Liver (tissue), 8 donors: ENCODE measurements at regions not wholly inside any gene's neighbourhood (a gene's known extent, or its start where the extent isn't known, plus 50 kb on each side); places are given as distances from the start of the nearest gene placed in this dataset.

Source experiments
- DNase-seq: peaks from one replicate; pipeline ENCODE4 v3.0.0-alpha.2; 2017; ENCODE audit warnings: low spot score
- H3K27ac ChIP-seq, 2 donors: one replicate each; pipeline ENCODE4 v1.7.0; 2013; ENCODE audit warnings: inconsistent platforms in 2 of 2, low read length in 2 of 2, control low read depth in 1 of 2, low read depth in 1 of 2, mild to moderate bottlenecking in 1 of 2
- H3K27me3 ChIP-seq, 4 donors: one replicate each; pipeline versions ENCODE4 v1.6.1 to v1.7.0; 2013; ENCODE audit warnings: low read length in 3 of 4, inconsistent platforms in 1 of 4, mild to moderate bottlenecking in 1 of 4, moderate library complexity in 1 of 4; ENCODE audit not compliant: control insufficient read depth in 4 of 4, insufficient read depth in 4 of 4
- H3K36me3 ChIP-seq, 4 donors: one replicate each; pipeline versions ENCODE4 v1.6.1 to v1.7.0; 2013; ENCODE audit warnings: low read length in 3 of 4, mild to moderate bottlenecking in 3 of 4, low read depth in 1 of 4, moderate library complexity in 1 of 4; ENCODE audit not compliant: control insufficient read depth in 4 of 4, insufficient read depth in 3 of 4
- H3K4me1 ChIP-seq, 4 donors: one replicate each; pipeline versions ENCODE4 v1.6.1 to v1.7.0; 2013; ENCODE audit warnings: low read length in 3 of 4, mild to moderate bottlenecking in 3 of 4, moderate library complexity in 1 of 4; ENCODE audit not compliant: control insufficient read depth in 4 of 4, insufficient read depth in 4 of 4
- H3K4me3 ChIP-seq, 3 donors: one replicate each; pipeline versions ENCODE4 v1.6.1 to v1.7.0; 2013; ENCODE audit warnings: low read length in 3 of 3, control low read depth in 1 of 3, low read depth in 1 of 3, mild to moderate bottlenecking in 1 of 3
- H3K9ac ChIP-seq, 2 donors: one replicate each; pipeline ENCODE4 v1.7.0; 2013; ENCODE audit warnings: low read length in 2 of 2, mild to moderate bottlenecking in 2 of 2, moderate library complexity in 2 of 2, control low read depth in 1 of 2, low read depth in 1 of 2
- H3K9me3 ChIP-seq, 4 donors: one replicate each; pipeline versions ENCODE4 v1.6.1 to v1.7.0; 2013; ENCODE audit warnings: low read length in 3 of 4; ENCODE audit not compliant: control insufficient read depth in 4 of 4
- EGR1 ChIP-seq, 2 donors: IDR thresholded peaks; 2 replicates each; pipeline ENCODE4 v1.6.1; 2016 to 2018; ENCODE audit warnings: antibody characterized with exemption in 2 of 2, low read depth in 2 of 2
- FOXA2 ChIP-seq: IDR thresholded peaks from 2 replicates; pipeline ENCODE4 v1.6.1; 2016; ENCODE audit warnings: antibody characterized with exemption
- GABPA ChIP-seq, 2 donors: IDR thresholded peaks in 1 of 2; conservative IDR thresholded peaks in 1 of 2; 2 replicates each; pipeline ENCODE4 v1.6.1; 2016; ENCODE audit warnings: antibody characterized with exemption in 2 of 2, mild to moderate bottlenecking in 1 of 2, moderate library complexity in 1 of 2
- HNF4G ChIP-seq: IDR thresholded peaks from 2 replicates; pipeline ENCODE4 v1.6.1; 2016; ENCODE audit warnings: antibody characterized with exemption
- JUND ChIP-seq, 2 donors: IDR thresholded peaks; 2 replicates each; pipeline ENCODE4 v1.6.1; 2016; ENCODE audit warnings: antibody characterized with exemption in 2 of 2
- NR2F2 ChIP-seq: IDR thresholded peaks from 2 replicates; pipeline ENCODE4 v1.6.1; 2016; ENCODE audit warnings: antibody characterized with exemption
- RAD21 ChIP-seq, 2 donors: IDR thresholded peaks; 2 replicates each; pipeline ENCODE4 v1.6.1; 2016; ENCODE audit warnings: antibody characterized with exemption in 2 of 2, mild to moderate bottlenecking in 2 of 2
- RXRA ChIP-seq, 2 donors: IDR thresholded peaks; 2 replicates each; pipeline ENCODE4 v1.6.1; 2017 to 2018; ENCODE audit warnings: antibody characterized with exemption in 2 of 2, mild to moderate bottlenecking in 1 of 2
- SP1 ChIP-seq: IDR thresholded peaks from 2 replicates; pipeline ENCODE4 v1.6.1; 2018; ENCODE audit warnings: antibody characterized with exemption, mild to moderate bottlenecking
- TAF1 ChIP-seq: conservative IDR thresholded peaks from 2 replicates; pipeline ENCODE4 v1.6.1; 2016; ENCODE audit warnings: antibody characterized with exemption, mild to moderate bottlenecking
- YY1 ChIP-seq: IDR thresholded peaks from 2 replicates; pipeline ENCODE4 v1.6.1; 2016; ENCODE audit warnings: antibody characterized with exemption, mild to moderate bottlenecking
- ZBTB33 ChIP-seq: IDR thresholded peaks from 2 replicates; pipeline ENCODE4 v1.6.1; 2016; ENCODE audit warnings: antibody characterized with exemption
- WGBS: extraction: QIAGEN DNeasy Blood & Tissue Kit; methylation state at CpG from one replicate; pipeline ENCODE4 v1.1.7; 2013; 5-methylcytosine and 5-hydroxymethylcytosine counted together
- TF ChIP-seq, protein P1 (sequence below): IDR thresholded peaks from 2 replicates; pipeline ENCODE4 v1.6.1; 2016; ENCODE audit warnings: antibody characterized with exemption, mild to moderate bottlenecking
- TF ChIP-seq, protein P2 (sequence below): IDR thresholded peaks from 2 replicates; pipeline ENCODE4 v1.6.1; 2016; ENCODE audit warnings: antibody characterized with exemption
- TF ChIP-seq, protein P3 (sequence below): IDR thresholded peaks from 2 replicates; pipeline ENCODE4 v1.6.1; 2016; ENCODE audit warnings: antibody characterized with exemption
- TF ChIP-seq, protein P4 (sequence below): fragments of 150-350 bp; IDR thresholded peaks from 2 replicates; pipeline ENCODE4 v1.5.1; 2017; ENCODE audit warnings: improper control_type of control experiment, low read depth, low read length; ENCODE audit not compliant: missing input control
- donor health status: healthy.
- donor health status: healthy.
- donor health status: healthy.
- donor health status: healthy.
- donor health status: healthy.

GRCh38 chr1:218698141-218698540, 353.0 kb downstream of the TGFB2 start (continued):
- TF ChIP-seq, protein P1, sequence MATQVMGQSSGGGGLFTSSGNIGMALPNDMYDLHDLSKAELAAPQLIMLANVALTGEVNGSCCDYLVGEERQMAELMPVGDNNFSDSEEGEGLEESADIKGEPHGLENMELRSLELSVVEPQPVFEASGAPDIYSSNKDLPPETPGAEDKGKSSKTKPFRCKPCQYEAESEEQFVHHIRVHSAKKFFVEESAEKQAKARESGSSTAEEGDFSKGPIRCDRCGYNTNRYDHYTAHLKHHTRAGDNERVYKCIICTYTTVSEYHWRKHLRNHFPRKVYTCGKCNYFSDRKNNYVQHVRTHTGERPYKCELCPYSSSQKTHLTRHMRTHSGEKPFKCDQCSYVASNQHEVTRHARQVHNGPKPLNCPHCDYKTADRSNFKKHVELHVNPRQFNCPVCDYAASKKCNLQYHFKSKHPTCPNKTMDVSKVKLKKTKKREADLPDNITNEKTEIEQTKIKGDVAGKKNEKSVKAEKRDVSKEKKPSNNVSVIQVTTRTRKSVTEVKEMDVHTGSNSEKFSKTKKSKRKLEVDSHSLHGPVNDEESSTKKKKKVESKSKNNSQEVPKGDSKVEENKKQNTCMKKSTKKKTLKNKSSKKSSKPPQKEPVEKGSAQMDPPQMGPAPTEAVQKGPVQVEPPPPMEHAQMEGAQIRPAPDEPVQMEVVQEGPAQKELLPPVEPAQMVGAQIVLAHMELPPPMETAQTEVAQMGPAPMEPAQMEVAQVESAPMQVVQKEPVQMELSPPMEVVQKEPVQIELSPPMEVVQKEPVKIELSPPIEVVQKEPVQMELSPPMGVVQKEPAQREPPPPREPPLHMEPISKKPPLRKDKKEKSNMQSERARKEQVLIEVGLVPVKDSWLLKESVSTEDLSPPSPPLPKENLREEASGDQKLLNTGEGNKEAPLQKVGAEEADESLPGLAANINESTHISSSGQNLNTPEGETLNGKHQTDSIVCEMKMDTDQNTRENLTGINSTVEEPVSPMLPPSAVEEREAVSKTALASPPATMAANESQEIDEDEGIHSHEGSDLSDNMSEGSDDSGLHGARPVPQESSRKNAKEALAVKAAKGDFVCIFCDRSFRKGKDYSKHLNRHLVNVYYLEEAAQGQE: no peak
- TF ChIP-seq FOXA2 (no peak), RAD21 (IDR thresholded peaks at IDR 0.05) (no peak)
- TF ChIP-seq, protein P2, sequence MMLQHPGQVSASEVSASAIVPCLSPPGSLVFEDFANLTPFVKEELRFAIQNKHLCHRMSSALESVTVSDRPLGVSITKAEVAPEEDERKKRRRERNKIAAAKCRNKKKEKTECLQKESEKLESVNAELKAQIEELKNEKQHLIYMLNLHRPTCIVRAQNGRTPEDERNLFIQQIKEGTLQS: no peak

DNA sequence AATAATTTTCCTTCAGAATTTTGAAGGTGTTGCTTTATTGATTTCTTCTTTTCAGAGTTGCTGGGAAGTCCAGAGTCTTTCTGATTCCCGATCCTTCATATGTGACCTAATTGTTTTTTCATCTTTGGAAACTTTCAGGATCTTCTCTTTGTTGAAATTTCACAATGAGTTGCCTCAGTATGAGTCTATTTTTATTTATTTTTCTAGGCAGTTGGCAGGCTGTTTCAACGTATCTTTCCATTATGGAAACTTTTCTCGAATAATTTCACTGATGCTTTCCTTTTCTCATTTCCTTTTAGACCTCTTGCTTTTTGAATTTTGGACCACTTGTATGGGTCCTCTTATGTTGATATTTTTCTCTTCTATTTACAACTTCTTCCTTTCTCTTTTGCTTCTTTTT, 354.3 kb downstream of the TGFB2 start:
- TF ChIP-seq JUND (IDR thresholded peaks at IDR 0.05) (no peak), RXRA (IDR thresholded peaks at IDR 0.05) (no peak), EGR1 (IDR thresholded peaks at IDR 0.05; ENCODE audit: low read depth in 2 of 2) (no peak)
- TF ChIP-seq, protein P2: no peak
- 74% methylated on average over 3 of the region's 3 CpGs for WGBS
- no peak overlapping the region for H3K27ac ChIP-seq
- no peak overlapping the region for H3K4me3 ChIP-seq
- H3K27me3 ChIP-seq: no peaks in the 10 kb centered on the region
- no peaks in the 10 kb centered on the region for H3K4me1 ChIP-seq
- no peaks in the 10 kb centered on the region for H3K36me3 ChIP-seq
- H3K9ac ChIP-seq: no peak overlapping the region
- no peaks in the 10 kb centered on the region for H3K9me3 ChIP-seq
- DNase-seq: no peak

DNA sequence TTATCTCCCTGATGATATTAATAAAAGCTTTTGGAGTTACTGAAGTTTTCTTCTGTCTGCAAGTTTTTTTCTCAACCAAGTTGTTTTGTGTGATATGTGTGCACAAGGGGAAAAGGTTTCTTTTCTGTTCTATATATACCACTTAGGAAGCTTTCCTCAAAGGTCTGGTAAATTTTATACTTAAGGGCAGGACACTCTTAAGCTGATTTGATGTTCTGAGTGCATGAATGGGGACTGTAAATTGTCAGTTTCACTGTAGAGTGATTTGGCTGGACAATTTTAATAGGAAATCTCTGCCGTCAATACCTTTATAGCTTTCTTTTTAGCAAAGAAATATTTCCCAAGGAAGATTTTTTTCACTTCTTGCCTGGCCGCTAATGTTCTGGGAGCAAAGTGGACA, 354.7 kb downstream of the TGFB2 start:
- H3K9ac ChIP-seq: no peak overlapping the region

More for the DNA sequence above, 354.7 kb downstream of the TGFB2 start:
- Histone ChIP-seq H3K27me3 (no peaks in the 10 kb centered on the region), H3K4me1 (no peaks in the 10 kb centered on the region), H3K9me3 (no peaks in the 10 kb centered on the region), H3K36me3 (no peaks in the 10 kb centered on the region), H3K27ac (no peak overlapping the region), H3K4me3 (no peak overlapping the region)
- no peak for DNase-seq
- WGBS: 91% methylated on average over 2 of the region's 2 CpGs
- TF ChIP-seq HNF4G (no peak), JUND (IDR thresholded peaks at IDR 0.05) (no peak), NR2F2 (no peak), SP1 (no peak), RXRA (IDR thresholded peaks at IDR 0.05) (no peak), TAF1 (no peak), ZBTB33 (no peak), YY1 (no peak), GABPA (IDR thresholded peaks at IDR 0.05 in 1 of 2, conservative IDR thresholded peaks at IDR 0.05 in 1 of 2) (no peak), EGR1 (IDR thresholded peaks at IDR 0.05; ENCODE audit: low read depth in 2 of 2) (no peak)
- TF ChIP-seq, protein P3, sequence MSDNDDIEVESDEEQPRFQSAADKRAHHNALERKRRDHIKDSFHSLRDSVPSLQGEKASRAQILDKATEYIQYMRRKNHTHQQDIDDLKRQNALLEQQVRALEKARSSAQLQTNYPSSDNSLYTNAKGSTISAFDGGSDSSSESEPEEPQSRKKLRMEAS: no peak
- TF ChIP-seq, protein P2: no peak
- TF ChIP-seq, protein P4, sequence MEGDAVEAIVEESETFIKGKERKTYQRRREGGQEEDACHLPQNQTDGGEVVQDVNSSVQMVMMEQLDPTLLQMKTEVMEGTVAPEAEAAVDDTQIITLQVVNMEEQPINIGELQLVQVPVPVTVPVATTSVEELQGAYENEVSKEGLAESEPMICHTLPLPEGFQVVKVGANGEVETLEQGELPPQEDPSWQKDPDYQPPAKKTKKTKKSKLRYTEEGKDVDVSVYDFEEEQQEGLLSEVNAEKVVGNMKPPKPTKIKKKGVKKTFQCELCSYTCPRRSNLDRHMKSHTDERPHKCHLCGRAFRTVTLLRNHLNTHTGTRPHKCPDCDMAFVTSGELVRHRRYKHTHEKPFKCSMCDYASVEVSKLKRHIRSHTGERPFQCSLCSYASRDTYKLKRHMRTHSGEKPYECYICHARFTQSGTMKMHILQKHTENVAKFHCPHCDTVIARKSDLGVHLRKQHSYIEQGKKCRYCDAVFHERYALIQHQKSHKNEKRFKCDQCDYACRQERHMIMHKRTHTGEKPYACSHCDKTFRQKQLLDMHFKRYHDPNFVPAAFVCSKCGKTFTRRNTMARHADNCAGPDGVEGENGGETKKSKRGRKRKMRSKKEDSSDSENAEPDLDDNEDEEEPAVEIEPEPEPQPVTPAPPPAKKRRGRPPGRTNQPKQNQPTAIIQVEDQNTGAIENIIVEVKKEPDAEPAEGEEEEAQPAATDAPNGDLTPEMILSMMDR: no peak
- TF ChIP-seq, protein P1: no peak
